Inflammatory macrophage (primary cell): ENCODE measurements at regions not wholly inside any gene's neighbourhood (a gene's known extent, or its start where the extent isn't known, plus 50 kb on each side); places are given as distances from the start of the nearest gene placed in this dataset.

ENCODE experiments used
- DNase-seq, 2 donors: peaks; one replicate each; pipeline ENCODE4 v3.0.0-alpha.2; 2020 to 2022

DNA sequence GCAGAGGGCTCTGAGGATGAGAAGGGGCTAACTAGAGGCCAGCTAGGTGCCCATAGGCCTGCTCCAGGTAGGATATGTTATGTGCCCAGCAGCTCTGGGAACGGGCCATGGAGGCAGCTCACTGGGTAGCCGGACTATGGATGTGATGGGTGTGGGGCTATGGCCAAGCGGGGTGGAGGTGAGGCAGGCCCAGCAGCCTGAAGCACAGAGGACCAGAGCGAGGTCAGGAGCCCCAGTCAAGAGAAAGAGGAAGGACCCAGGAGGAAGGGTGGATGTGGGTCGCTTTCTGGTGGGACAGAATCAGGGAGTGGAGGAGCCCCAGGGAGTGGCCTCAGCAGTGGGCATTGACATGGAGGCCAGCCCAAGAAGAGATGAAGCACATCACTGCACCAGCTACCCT, 117.9 kb upstream of the MLN start:
- DNase-seq = no peak

DNA sequence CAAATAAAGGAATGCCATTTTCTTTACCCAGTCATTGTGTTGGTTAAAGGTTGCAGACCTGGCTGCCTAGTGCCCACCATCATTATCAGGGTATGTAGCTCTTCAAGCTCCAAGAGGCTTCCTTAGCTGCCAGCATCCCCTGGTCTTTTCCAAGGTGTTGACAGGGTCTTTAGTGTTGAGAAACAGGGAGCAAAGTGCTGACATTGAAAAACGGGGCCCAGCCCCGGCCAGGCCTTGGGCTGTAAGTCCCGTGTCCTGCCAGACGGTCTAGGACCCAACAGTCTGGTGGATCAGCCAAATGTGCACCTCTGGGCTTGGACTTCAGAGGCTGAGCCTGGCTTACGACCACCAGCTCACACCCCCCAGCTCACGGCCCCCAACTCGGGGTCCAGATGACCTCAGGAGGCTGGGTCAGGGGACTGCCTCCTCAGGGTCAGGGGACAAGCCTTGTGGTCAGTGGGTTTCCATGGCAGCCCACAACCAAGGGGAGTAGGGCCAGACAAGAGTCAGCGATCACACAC, 114.4 kb upstream of the MLN start:
- no peak for DNase-seq

DNA sequence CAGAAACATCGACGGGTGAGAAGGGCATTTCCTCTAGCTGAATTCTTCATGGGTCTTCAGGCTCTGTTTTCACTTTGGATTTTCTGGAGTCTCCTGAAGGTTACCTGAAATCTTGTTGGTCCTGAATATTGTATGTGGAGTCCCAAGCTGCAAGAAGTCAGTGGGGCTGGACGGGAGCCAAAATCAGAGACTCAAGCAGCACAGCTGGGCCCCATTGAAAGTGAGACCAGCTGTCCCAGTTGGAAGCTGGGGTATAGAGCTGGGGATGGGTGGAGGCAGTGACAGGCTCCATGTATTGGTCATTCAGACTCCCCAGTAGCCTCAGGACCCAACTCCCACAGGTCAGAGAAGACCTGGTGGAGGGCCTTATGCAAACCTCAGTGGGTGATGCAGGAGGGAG, 111.3 kb upstream of the MLN start:
- no peak for DNase-seq

DNA sequence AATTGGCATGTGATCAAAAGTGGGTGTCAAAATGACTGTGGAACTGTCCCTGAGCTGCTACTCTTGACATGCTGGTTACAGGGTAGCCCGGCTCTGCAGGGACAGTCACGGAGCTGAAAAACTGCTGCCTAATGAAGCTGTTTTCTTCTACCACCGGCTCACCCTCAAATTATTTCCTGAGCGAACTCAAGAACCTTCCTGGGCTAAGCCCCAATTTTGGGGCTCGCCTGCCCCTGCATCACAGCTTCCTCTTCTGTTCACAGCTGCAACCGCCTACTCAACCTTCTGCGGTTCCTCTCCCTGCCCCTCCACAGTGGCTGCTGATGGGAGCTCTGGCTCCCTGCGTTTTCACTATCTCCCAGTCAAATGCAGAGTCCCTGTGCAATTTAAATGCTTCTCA, 110.8 kb upstream of the MLN start:
- peak; percentile 75 to 84 for DNase-seq

DNA sequence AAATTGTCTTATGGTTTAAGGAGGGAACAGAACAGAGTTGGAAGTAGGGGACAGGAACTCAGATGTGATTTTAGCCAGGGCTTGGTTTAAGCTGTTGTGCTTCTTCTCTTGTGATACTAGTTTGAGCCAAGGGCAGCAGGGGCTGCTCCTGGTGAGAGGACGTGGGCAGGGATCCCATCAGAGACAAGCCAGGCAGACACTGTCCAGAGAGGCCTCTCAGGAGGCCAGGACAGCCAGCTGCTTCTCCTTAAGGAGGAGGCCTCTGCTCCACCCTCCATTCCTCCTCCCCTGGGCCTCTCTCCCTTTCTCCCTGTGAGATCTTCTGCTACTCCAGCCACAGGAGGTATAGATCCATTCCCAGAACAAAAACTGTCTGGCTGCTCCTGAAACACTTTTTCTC, 108.4 kb upstream of the MLN start:
- no peak for DNase-seq

- DNase-seq = no peak
Measured at GRCh38 chr6:33911488-33911887, 107.7 kb upstream of the MLN start.

- DNase-seq = no peak
Measured at GRCh38 chr6:33910594-33910993, 106.8 kb upstream of the MLN start.

DNA sequence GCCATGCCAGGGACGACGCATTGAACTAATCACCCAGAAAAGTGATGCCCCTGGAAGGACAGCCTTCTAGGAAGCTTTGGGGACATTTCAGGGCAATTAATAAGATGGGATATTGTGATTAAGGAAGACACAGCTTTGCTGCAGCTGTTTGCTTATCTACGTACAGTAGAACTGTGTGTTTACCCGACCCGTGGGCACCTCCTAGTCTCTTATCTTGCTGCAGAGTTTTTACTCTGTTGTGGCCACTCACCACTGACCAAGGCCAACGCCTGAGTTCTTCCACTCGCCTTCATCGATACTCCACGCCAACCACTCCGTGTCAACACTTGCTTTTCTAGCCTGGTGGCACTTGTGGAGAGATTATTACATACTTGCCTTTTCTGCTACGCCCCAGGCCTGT, 105.9 kb upstream of the MLN start:
- no peak for DNase-seq

GRCh38 chr6:33908025-33908424, 104.2 kb upstream of the MLN start:
- no peak for DNase-seq

GRCh38 chr6:33907227-33907626, 103.4 kb upstream of the MLN start:
- no peak for DNase-seq

DNA sequence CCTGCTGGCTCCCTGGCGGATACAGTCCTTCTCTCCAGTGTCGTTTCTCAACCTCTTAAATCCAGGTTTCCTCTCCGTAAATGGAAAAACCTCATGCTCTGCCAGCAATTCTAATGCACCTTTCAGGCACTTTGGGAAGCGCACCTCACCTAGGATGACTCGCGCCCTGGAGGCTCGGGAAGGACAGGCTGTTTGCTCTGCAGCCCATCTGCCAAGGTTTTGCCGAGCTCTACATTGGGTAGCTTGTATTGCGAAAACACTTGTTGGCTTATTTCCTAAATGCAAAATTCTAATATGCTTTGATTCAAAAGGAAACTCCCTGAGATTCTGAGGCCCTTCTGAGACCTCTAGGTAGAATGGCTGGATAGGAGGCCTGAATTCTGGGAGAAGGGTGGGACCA, 102.6 kb upstream of the MLN start:
- DNase-seq = no peak

DNA sequence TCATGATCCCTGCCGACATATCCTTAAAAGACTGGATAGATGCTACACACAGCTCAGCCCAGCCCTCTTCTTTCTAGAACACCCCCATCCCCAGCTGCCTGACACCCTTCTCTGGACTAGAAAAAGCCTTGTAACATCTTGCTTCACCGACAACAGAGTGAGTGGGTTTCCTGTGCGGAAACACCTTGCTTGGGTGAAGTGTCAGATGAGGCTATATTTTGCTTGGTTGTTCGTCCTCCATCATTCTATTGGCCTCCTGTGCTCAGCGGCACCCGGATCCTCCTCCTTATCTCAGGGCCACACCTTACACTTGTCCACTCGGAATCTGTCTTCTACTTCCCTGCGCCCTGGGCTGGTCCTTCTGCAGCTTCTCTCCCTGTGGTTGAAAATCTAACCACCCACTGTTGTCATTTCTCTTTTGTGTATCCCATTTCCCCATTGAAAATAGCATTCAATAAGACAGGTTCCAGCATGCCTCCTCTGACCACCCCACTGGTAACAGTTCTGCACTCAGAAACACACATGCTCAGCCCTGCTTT, 101.3 kb upstream of the MLN start:
- DNase-seq = peak in 1 of 2 donors; percentile 13

GRCh38 chr6:33904747-33905065, 100.9 kb upstream of the MLN start:
- no peak for DNase-seq

- no peak for DNase-seq
Measured at GRCh38 chr6:33904050-33904746, 100.4 kb upstream of the MLN start.

GRCh38 chr6:33903579-33903978, 99.8 kb upstream of the MLN start:
- peak in 1 of 2 donors; percentile 5 for DNase-seq

DNA sequence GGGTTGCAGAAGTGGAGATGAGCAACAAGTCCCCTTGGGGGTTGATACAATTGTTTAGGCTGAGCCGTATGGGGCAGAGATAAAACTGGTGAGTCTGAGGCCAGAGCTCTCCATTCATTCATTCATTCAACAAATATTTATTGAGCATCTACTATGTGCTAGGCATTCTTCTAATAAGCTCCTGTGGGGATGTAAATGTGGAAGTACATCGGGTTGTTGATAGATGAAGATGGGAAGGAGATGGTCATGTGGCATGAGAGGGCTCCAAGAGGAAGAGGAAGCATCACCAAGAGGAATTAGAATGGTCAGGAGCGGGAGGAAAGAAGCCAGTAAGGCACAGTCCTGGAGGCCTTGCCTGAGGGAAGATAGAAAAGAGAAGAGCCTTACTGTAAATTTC, 98.7 kb upstream of the MLN start:
- peak; percentile 3 to 20 for DNase-seq

- no peak for DNase-seq
Measured at GRCh38 chr6:33901822-33902456, 98.1 kb upstream of the MLN start.

DNA sequence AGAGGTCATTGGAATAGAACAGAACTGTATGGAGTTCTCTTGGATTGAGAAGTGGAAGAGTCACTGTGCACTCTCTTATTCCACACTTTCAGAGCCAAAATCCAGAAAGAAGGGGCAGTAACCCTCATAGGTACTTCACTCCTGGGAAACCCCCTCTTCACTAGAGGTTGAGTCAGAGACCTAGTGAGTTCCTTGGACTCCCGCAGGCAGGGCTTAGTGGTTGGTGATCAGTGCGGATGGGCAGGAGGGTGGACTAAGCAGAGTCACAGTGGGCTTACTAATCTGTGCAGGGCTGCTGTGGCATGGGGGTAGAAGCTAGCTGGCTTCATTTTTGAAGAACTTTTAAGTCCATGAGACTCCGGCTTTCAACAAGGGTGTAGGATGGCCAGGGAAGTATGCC, 95.0 kb upstream of the MLN start:
- DNase-seq = no peak

DNA sequence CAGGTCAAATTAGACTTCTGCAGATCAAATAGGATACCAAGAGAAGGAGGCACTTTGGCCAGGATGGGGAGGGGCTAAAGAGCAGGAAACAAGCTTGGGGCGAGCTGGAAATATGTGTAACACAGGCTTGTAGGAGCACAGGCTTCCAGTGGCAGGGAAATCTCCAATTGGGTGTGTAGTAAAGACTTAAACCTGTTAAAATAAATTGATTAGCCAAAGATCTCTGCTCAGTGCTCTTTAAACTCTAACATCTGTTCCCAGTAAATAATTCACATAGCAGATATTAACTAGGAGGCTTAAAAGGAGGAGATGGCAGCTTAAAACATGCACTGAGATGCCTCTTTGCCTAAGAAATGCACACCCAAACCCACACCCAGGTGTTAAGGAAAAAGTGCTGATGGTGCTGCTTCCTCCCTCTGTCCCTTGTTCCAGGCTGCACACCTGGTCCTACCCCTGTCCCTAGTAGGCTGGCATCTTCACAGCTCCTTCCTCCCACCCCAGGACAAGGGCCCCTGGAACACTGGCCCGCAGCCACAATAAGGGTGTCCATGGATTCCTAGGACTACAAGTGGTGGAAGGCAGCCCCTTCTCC, 93.5 kb upstream of the MLN start:
- no peak for DNase-seq

- no peak for DNase-seq
Measured at GRCh38 chr6:33896391-33897188, 92.8 kb upstream of the MLN start.

DNA sequence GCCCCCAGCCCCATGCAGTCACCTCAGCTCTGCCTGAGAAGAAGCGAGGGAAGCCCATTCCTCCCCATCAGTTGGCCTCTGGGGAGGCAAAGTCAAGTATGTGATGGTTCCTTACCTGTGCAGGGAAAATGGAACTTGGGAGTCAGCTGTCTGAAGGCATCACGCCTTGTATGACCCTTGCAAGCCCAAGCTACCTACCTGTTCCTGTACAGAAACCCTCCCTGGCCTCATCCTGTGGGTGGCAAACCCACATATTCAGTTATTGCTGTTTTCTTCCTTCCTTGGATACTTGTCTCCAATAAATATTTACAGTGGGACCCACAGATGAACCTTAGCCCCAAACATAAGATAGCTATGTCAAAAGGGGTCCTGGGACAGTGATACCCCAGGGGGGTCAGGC, 92.2 kb upstream of the MLN start:
- no peak for DNase-seq

DNA sequence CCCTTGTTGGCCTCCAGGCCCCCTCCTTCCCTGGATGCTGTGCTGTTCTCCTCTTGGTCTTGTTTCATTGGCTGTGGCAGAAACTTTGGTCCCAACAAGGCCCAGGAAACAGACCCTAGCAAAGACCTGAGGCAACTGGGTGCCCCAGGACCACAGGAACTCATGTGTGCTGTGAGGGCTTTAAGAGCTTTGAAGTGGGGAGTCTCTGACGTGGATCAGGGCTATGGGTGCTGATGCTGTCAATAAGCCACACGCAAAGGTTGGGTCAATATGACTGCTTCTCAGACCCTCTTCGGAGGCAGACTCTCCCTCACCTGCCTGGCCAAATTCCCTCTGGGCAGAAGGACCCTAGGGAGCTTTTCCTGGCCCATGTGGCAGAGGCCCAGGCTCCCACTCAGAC, 91.5 kb upstream of the MLN start:
- DNase-seq = no peak

DNA sequence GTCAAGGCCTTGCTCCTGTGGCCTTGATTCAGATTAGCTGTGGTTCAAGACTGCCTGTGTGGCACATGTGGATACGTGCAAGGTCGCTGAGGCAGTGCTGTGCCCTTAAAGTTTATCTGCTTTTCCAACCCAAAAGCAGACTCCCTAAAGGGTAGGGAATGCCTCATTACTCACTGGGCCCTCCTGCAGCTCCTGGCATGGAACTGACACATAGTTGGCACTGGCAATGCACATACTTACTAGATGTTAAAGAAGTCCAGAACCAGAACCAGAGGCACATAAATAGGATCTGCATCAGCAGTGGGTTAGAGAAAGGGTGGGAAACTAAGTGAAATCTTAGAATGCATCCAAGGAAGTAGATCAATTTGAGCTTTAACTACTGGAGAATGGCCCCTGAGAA, 90.6 kb upstream of the MLN start:
- DNase-seq = no peak
